ENCODE measurements at regions not wholly inside any gene's neighbourhood (a gene's known extent, or its start where the extent isn't known, plus 50 kb on each side); places are given as distances from the start of the nearest gene placed in this dataset.
"Not testable (repeated sequence)": the region's sequence is repeated elsewhere in the genome, so short reads cannot be mapped to it uniquely, and the experiment has no call there.

DNA sequence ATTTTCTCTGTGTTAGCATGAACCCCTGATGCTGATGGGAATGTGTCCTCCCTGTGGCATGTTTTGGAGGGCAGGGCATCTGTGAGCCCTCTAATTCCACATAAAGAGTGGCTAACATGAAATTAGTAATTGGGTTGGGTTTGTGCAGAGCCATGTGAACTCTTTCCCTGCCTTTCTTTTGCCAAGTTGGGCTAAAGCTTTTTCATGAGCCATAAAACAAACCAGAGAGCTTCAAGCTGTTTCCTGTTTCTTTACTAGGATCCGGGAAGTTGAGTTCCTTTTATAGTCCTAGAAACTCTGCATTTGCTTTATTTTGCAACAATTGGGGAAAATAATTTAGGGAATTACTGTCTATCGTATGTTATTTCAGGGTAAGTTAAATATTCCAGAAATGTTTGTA, 247.1 kb downstream of the RTP5 start:
- ATAC-seq (replicated peaks in 1 of 4); H3K27me3 Mint-ChIP-seq; H3K27ac ChIP-seq (ENCODE audit: low read length); CTCF ChIA-PET; H3K4me1 Mint-ChIP-seq; H3K9me3 Mint-ChIP-seq; POLR2A ChIA-PET; H3K36me3 ChIP-seq (ENCODE audit: control insufficient read depth in 2 of 2, extremely low read depth in 1 of 2, insufficient read depth in 1 of 2, low read length in 1 of 2); H3K36me3 Mint-ChIP-seq; H3K4me3 ChIP-seq (ENCODE audit: control insufficient read depth in 1 of 2, extremely low read depth in 1 of 2, low read length in 1 of 2); H3K4me1 ChIP-seq (ENCODE audit: control insufficient read depth in 1 of 2, extremely low read depth in 1 of 2, insufficient read depth in 2 of 2, low read length in 2 of 2); H3K27me3 ChIP-seq (replicated peaks in 1 of 2; ENCODE audit: control insufficient read depth in 2 of 2, extremely low read depth in 1 of 2, insufficient read depth in 2 of 2, low read length in 1 of 2); H3K9me3 ChIP-seq; DNase-seq; H3K27ac Mint-ChIP-seq; H3K4me3 Mint-ChIP-seq: not testable (repeated sequence)
- no CpG with 5 or more reads among the region's 2 CpGs for WGBS (ENCODE audit: insufficient coverage)

DNA sequence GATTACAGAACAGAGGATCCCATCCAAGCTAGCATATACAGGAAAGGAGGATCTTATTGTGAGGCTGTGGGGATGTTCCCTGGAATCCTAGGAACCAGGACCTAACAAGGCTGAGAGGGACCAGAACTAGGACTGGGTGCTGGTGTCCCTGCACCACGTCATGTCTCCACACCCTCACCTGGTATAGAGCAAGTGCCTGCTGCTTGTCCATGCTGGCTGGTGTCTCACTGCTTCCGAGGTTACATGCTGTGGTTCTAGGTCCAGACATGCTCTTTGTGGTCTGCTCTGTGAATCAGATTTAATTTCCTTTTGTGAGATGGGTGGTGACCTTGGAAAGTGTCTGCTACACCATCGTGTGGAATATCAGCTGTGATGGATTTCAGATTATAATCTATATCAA, 247.8 kb downstream of the RTP5 start:
- CTCF ChIA-PET = not testable (repeated sequence)

DNA sequence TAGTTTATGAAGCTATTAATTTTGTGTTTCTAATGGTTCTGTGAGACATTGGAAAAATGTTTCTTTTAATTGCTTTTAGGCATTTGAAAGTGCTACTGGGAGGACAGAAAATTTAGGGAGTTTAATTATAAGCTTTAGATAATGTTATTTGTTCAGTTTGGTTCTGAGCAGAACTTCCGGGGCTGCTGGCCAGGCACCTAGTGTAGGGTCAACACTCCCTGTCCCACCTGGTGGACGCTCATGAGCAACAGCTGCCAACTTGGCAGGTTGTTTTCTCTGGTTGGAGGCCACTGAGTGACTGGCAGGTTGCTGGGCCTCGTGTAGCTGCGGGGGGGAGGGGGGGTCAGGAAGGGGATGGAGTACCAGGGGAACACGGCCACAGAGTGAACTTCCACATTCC, 250.2 kb downstream of the RTP5 start:
- H3K9me3 ChIP-seq; POLR2A ChIA-PET; H3K4me1 Mint-ChIP-seq; DNase-seq; ATAC-seq (replicated peaks in 1 of 4); CTCF ChIA-PET; H3K27me3 ChIP-seq (replicated peaks in 1 of 2; ENCODE audit: control insufficient read depth in 2 of 2, extremely low read depth in 1 of 2, insufficient read depth in 2 of 2, low read length in 1 of 2); H3K4me3 ChIP-seq (ENCODE audit: control insufficient read depth in 1 of 2, extremely low read depth in 1 of 2, low read length in 1 of 2); H3K4me1 ChIP-seq (ENCODE audit: control insufficient read depth in 1 of 2, extremely low read depth in 1 of 2, insufficient read depth in 2 of 2, low read length in 2 of 2); H3K27ac ChIP-seq (ENCODE audit: low read length); H3K27me3 Mint-ChIP-seq; H3K36me3 Mint-ChIP-seq; H3K4me3 Mint-ChIP-seq; H3K36me3 ChIP-seq (ENCODE audit: control insufficient read depth in 2 of 2, extremely low read depth in 1 of 2, insufficient read depth in 1 of 2, low read length in 1 of 2); H3K27ac Mint-ChIP-seq; H3K9me3 Mint-ChIP-seq: not testable (repeated sequence)
- WGBS (ENCODE audit: insufficient coverage) = 100% methylated on average over 1 of the region's 5 CpGs

More for the DNA sequence above, 247.8 kb downstream of the RTP5 start:
- H3K36me3 Mint-ChIP-seq; POLR2A ChIA-PET; H3K4me3 ChIP-seq (ENCODE audit: control insufficient read depth in 1 of 2, extremely low read depth in 1 of 2, low read length in 1 of 2); H3K27me3 Mint-ChIP-seq; H3K27ac Mint-ChIP-seq; H3K27ac ChIP-seq (ENCODE audit: low read length); H3K4me1 ChIP-seq (ENCODE audit: control insufficient read depth in 1 of 2, extremely low read depth in 1 of 2, insufficient read depth in 2 of 2, low read length in 2 of 2); H3K4me1 Mint-ChIP-seq; H3K4me3 Mint-ChIP-seq; H3K36me3 ChIP-seq (ENCODE audit: control insufficient read depth in 2 of 2, extremely low read depth in 1 of 2, insufficient read depth in 1 of 2, low read length in 1 of 2); ATAC-seq (replicated peaks in 1 of 4); H3K9me3 Mint-ChIP-seq; H3K9me3 ChIP-seq; H3K27me3 ChIP-seq (replicated peaks in 1 of 2; ENCODE audit: control insufficient read depth in 2 of 2, extremely low read depth in 1 of 2, insufficient read depth in 2 of 2, low read length in 1 of 2); DNase-seq: not testable (repeated sequence)
- no CpG with 5 or more reads among the region's 3 CpGs for WGBS (ENCODE audit: insufficient coverage)

DNA sequence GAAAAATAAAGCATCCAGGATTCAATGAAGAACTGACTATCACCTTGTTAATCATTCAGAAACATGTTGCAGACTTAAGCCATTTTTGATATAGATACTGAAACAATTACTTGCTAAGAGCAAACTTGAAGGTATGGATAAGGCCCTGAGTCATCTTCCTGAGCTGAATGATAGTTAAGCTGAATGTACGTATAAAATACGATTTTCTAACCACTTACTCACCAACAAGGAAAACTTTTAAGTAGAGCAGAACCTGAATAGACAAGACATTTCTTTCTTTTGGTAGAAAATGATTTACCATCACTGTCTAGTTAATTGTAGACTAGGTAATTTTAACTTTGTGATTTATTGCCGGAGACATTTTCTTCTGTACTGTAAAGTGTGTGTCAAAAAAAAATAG, 261.2 kb downstream of the RTP5 start:
- H3K4me3 ChIP-seq (ENCODE audit: control insufficient read depth in 1 of 2, extremely low read depth in 1 of 2, low read length in 1 of 2); H3K4me1 Mint-ChIP-seq; ATAC-seq (replicated peaks in 1 of 4); H3K36me3 ChIP-seq (ENCODE audit: control insufficient read depth in 2 of 2, extremely low read depth in 1 of 2, insufficient read depth in 1 of 2, low read length in 1 of 2); H3K27ac ChIP-seq (ENCODE audit: low read length); CTCF ChIA-PET; H3K4me3 Mint-ChIP-seq; DNase-seq; H3K27me3 Mint-ChIP-seq; H3K4me1 ChIP-seq (ENCODE audit: control insufficient read depth in 1 of 2, extremely low read depth in 1 of 2, insufficient read depth in 2 of 2, low read length in 2 of 2); H3K27me3 ChIP-seq (replicated peaks in 1 of 2; ENCODE audit: control insufficient read depth in 2 of 2, extremely low read depth in 1 of 2, insufficient read depth in 2 of 2, low read length in 1 of 2); POLR2A ChIA-PET; H3K9me3 ChIP-seq; H3K27ac Mint-ChIP-seq; H3K9me3 Mint-ChIP-seq; H3K36me3 Mint-ChIP-seq: not testable (repeated sequence)
- WGBS (ENCODE audit: insufficient coverage) = no CpG with 5 or more reads among the region's 3 CpGs

DNA sequence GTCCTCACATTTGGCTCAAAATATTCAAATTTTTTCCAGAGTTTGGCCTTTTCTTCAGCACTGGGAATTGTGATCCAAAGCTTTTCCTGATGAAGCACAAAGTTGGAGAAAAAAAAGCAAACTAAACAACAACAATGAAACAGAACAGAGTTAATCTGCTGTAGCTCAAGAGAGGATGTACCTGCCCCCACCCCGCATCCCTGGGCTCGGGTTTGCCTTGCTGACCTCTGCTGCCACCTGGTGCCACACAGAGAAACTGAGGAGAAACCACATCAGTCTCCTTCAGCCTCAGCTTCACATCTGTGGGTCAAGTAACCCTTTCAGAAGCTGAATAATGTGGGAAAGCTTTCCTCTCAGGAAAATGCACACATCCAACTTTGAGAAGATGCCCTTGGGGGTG, 290.4 kb downstream of the RTP5 start:
- WGBS (ENCODE audit: insufficient coverage) = no CpG with 5 or more reads among the region's 2 CpGs
- not testable (repeated sequence) for H3K36me3 ChIP-seq (ENCODE audit: control insufficient read depth in 2 of 2, extremely low read depth in 1 of 2, insufficient read depth in 1 of 2, low read length in 1 of 2); H3K4me1 ChIP-seq (ENCODE audit: control insufficient read depth in 1 of 2, extremely low read depth in 1 of 2, insufficient read depth in 2 of 2, low read length in 2 of 2)

DNA sequence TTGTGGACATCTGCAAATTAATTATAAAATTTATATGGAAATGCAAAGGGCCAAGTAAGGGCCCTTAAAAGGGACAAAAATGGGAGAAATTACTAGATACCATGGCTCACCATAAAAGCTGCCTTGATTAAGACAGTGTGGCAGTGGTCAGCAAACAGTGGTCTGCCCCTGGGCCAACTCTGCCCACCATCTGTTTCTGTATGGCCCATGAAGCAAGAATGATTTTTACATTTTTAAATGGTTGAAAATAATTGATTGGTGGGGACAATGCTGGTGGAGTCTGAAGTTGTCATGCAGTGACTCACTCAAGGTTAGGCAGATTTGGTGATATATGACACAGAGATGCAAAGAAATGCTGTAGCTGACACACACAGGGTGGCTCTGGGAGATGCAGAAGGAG, 295.6 kb downstream of the RTP5 start:
- H3K4me3 Mint-ChIP-seq; H3K27ac Mint-ChIP-seq; H3K36me3 Mint-ChIP-seq; H3K4me3 ChIP-seq (ENCODE audit: control insufficient read depth in 1 of 2, extremely low read depth in 1 of 2, low read length in 1 of 2); H3K9me3 Mint-ChIP-seq; DNase-seq; H3K27me3 Mint-ChIP-seq; ATAC-seq (replicated peaks in 1 of 4); H3K4me1 Mint-ChIP-seq; H3K4me1 ChIP-seq (ENCODE audit: control insufficient read depth in 1 of 2, extremely low read depth in 1 of 2, insufficient read depth in 2 of 2, low read length in 2 of 2); H3K27me3 ChIP-seq (replicated peaks in 1 of 2; ENCODE audit: control insufficient read depth in 2 of 2, extremely low read depth in 1 of 2, insufficient read depth in 2 of 2, low read length in 1 of 2); H3K9me3 ChIP-seq; H3K36me3 ChIP-seq (ENCODE audit: control insufficient read depth in 2 of 2, extremely low read depth in 1 of 2, insufficient read depth in 1 of 2, low read length in 1 of 2); H3K27ac ChIP-seq (ENCODE audit: low read length); CTCF ChIA-PET; POLR2A ChIA-PET: not testable (repeated sequence)

More for the DNA sequence above, 290.4 kb downstream of the RTP5 start:
- DNase-seq; H3K36me3 Mint-ChIP-seq; H3K4me3 ChIP-seq (ENCODE audit: control insufficient read depth in 1 of 2, extremely low read depth in 1 of 2, low read length in 1 of 2); H3K27ac Mint-ChIP-seq; POLR2A ChIA-PET; H3K9me3 ChIP-seq; ATAC-seq (replicated peaks in 1 of 4); H3K4me3 Mint-ChIP-seq; H3K4me1 Mint-ChIP-seq; H3K27me3 ChIP-seq (replicated peaks in 1 of 2; ENCODE audit: control insufficient read depth in 2 of 2, extremely low read depth in 1 of 2, insufficient read depth in 2 of 2, low read length in 1 of 2); H3K27ac ChIP-seq (ENCODE audit: low read length); CTCF ChIA-PET; H3K9me3 Mint-ChIP-seq; H3K27me3 Mint-ChIP-seq: not testable (repeated sequence)

DNA sequence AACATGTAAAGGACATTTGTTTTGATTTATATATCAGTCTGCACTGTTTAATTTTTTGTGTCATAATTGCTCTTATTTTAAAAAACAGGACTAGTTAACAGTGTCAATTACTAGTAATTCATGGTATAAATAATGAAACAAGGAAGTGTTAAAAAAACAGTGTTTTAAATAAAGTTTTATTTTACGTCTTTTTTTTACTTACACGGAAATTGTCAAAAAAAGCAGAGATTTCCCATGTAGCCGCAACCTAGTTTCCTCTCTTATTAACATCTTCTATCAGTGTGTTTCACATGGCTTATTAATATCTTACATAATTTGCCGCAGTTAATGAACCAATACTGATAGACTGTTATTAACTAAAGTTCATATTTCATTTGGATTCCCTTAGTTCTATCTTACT, 301.8 kb downstream of the RTP5 start:
- H3K27ac Mint-ChIP-seq; DNase-seq; H3K9me3 Mint-ChIP-seq; H3K9me3 ChIP-seq; ATAC-seq (replicated peaks in 1 of 4); H3K36me3 ChIP-seq (ENCODE audit: control insufficient read depth in 2 of 2, extremely low read depth in 1 of 2, insufficient read depth in 1 of 2, low read length in 1 of 2); H3K4me3 Mint-ChIP-seq; H3K4me1 ChIP-seq (ENCODE audit: control insufficient read depth in 1 of 2, extremely low read depth in 1 of 2, insufficient read depth in 2 of 2, low read length in 2 of 2); H3K27me3 ChIP-seq (replicated peaks in 1 of 2; ENCODE audit: control insufficient read depth in 2 of 2, extremely low read depth in 1 of 2, insufficient read depth in 2 of 2, low read length in 1 of 2); POLR2A ChIA-PET; H3K27ac ChIP-seq (ENCODE audit: low read length); H3K4me3 ChIP-seq (ENCODE audit: control insufficient read depth in 1 of 2, extremely low read depth in 1 of 2, low read length in 1 of 2); H3K4me1 Mint-ChIP-seq; CTCF ChIA-PET; H3K36me3 Mint-ChIP-seq; H3K27me3 Mint-ChIP-seq: not testable (repeated sequence)
- WGBS (ENCODE audit: insufficient coverage) = no CpG with 5 or more reads among the region's 4 CpGs
